ENCODE measurements at regions not wholly inside any gene's neighbourhood (a gene's known extent, or its start where the extent isn't known, plus 50 kb on each side); places are given as distances from the start of the nearest gene placed in this dataset.

DNA sequence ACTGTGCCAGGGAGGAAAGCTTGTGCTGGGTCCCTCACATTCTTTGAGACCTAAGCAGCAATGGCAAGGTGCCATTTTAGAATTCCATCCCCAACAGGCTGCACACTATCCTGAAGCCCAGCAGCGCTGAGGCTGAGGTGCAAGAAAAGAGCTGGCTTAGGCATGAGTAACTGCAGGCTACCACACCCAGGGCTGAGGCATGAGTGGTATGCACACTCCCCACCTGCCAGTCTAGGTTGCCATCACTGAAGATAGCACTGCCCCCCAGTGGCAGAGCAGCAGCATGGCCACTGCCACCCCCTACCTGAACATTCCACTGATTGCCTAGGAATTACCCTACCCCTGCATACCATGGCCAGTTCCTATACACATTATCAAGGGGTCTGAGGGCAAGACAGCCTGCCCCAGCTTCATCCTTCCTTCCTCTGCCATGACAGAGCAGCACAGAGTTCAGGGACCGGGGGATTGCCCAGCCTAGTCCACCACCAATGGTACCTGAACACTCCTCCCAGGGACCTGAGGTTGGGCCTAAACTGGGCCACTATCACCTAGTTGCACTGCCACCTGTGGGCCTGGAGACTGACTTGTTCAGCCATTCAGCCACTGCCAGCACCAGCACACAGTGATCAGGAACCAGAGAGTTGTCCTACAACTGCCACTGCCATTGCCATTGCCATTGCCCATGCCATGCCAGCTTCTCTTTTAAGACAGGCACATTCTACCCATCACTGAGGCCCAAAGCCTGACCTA lies 129.8 kb downstream of the SATB1 start:
- in situ Hi-C loops (cut with HindIII; ENCODE audit: low sequenced_read_pairs) = no loop called here

GRCh38 chr3:18290157-18290556 lies 135.0 kb downstream of the SATB1 start:
- in situ Hi-C loops (cut with HindIII; ENCODE audit: low sequenced_read_pairs) = no loop called here

DNA sequence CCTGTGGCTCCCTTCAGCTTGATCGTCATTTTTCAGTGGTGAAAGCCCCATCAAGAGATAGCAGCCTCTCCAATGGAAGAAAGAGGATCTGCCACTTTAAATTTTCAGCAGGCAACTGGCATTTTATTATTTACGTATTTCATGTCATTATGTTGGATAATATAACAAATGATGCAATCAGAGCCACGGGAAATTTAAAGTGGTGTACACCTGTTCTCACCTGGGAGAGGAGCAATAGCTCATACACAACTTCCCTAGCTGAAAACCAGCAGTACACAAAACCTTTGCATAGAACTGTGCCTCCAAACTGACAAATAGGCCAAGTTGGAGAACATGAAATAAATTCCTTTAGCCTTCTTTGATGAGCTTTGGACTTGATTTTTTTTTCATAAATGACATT lies 136.9 kb downstream of the SATB1 start:
- in situ Hi-C loops (cut with HindIII; ENCODE audit: low sequenced_read_pairs) = no loop called here

DNA sequence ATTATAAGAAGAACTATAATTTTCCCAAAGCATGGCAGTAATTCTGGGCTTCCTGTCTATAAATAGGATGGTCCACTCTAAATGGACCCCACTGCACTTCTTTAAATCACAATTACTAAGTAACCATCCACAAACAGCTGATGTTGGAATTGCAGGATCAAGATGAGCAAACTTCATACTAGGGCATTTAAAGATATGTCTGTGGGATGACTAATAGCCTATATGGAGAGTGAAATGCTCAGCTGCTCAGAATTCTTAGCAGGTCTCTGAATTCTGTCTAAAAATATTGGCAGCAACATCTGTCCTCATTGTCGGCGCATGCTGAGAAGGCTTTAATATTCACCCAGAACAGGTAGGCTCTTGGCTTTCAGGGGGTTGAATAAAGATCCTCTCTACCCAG lies 140.4 kb downstream of the SATB1 start:
- in situ Hi-C loops (cut with HindIII; ENCODE audit: low sequenced_read_pairs) = no loop called here

- in situ Hi-C loops (cut with HindIII; ENCODE audit: low sequenced_read_pairs) = no loop called here
Observed at GRCh38 chr3:18283680-18284079, 141.5 kb downstream of the SATB1 start.

- in situ Hi-C loops (cut with HindIII; ENCODE audit: low sequenced_read_pairs) = no loop called here
Observed at GRCh38 chr3:18282507-18282906, 142.6 kb downstream of the SATB1 start.

- in situ Hi-C loops (cut with HindIII; ENCODE audit: low sequenced_read_pairs) = no loop called here
Observed at GRCh38 chr3:18279226-18279737, 145.9 kb downstream of the SATB1 start.

DNA sequence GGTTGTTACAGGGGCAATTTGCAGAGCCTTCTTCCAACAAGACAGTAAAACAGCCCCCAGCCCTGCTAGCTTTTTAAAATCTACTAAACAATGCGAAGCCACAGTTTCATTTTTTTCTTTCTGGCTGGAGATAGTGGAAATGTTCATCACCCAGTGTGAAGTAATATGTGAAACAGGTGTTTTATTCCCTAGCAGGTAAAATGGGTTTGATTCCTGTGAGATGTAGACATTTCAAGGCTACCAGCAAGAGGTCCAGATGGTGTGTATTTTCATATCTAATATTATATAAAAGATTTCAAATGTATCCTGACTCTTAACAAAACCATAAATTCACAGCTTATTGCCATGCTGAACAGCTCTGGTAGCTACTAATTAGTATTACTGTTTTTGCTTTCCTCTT lies 160.3 kb downstream of the SATB1 start:
- in situ Hi-C loops (cut with HindIII; ENCODE audit: low sequenced_read_pairs) = loop anchor here (5.0 kb wide), 1 partner anchor 78 kb away; no protein-coding TSS in a partner anchor

GRCh38 chr3:18264361-18264760 lies 160.8 kb downstream of the SATB1 start:
- in situ Hi-C loops (cut with HindIII; ENCODE audit: low sequenced_read_pairs) = no loop called here

DNA sequence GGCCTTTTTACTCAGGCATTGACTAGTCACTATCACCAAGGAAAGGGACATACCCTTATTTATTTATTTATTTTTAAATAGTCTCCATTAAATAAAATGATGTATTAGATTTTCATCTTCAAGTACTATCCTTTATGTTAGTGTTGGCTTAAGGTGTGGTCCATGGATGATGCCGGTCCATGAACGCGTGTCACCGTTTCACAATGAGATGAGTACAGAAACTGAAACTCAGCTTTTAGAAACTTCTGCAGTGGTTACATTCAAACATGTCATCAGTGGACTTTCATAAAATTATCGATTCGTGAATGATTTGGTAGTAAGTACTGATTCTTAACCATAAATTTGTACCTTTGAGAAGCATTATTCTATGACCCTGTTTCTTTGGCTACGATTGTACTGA lies 166.6 kb downstream of the SATB1 start:
- in situ Hi-C loops (cut with HindIII; ENCODE audit: low sequenced_read_pairs) = no loop called here

DNA sequence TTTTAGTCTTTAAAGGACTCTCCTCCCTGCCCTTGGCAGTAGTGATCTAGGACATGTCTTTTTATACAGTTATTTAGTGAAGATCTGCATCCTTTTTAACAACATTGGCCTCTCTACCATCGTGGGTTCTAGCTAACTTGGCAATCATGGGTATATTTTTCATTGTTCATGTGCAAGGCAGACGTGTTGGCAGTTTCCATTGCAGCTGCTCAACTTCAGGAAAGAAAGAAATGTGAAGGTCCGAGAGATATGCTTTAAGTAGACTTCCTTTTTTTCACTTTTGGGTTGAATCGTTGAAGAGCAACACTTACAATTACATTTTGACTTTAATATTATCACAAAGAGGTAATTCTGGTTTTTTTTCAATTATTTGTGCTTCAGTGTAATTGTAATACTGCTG lies 172.6 kb downstream of the SATB1 start:
- in situ Hi-C loops (cut with HindIII; ENCODE audit: low sequenced_read_pairs) = no loop called here

DNA sequence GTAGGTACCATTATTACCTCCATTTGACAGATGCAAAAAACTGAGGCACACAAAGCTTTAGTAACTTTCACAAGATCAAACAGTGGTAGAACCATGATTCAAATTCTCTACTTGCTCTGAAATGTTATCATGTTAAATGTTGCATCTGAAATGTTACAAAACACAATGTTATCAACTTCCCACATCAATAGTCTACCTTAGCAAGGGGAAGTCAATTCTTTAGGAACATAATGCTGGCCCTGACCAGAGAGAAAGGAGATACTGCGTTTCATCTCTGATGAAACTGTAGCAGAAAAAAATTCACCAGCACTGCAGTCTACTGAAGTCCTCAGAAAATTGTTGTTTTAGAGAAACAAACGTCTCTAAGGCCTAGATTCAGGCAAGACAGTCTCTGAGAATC lies 174.1 kb downstream of the SATB1 start:
- in situ Hi-C loops (cut with HindIII; ENCODE audit: low sequenced_read_pairs) = no loop called here

DNA sequence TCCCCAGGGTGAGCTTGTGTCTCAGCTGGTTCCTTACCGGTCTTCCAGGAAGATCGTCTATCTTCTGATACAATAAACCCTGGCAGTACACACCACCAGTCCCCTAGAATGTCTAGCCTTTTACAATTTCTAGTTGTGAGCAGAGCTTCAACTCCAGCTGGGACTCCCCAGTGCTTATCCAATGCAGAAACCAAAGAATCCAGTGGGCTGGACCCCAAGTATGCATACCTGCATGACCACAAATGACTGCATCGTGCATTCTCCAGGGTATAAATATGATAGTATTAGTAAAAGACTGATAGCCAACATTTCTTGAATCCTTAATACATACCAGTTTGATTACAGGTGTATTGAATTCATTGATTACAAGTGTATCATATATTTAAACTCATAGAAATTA lies 176.0 kb downstream of the SATB1 start:
- in situ Hi-C loops (cut with HindIII; ENCODE audit: low sequenced_read_pairs) = no loop called here

- in situ Hi-C loops (cut with HindIII; ENCODE audit: low sequenced_read_pairs) = no loop called here
Observed at GRCh38 chr3:18247776-18248310, 177.3 kb downstream of the SATB1 start.

DNA sequence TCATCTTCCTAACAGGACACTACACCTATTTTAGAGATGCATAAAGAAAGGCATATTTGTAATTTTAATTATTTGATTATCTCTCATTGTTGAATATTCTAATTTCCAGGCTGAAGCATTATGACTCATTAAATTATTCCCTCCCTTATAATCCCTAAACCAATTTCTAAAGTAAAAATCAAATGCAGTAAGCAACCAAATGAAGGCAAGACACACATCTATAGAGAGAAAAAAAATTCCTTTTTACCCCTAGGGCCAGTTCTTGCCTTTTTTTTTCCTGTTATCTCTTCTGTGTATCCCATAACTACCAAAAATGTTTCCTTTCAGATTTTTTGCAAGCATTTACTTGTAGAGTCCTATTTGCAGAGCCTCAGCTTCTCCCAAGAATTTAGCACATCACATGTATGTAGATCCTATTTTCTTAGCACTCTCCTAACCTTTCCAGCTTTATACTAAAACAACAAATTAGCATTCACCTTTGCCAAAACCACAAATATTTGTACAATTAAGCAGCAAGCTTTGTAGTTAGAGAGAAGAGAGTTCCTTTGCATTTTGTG lies 177.9 kb downstream of the SATB1 start:
- in situ Hi-C loops (cut with HindIII; ENCODE audit: low sequenced_read_pairs) = no loop called here

DNA sequence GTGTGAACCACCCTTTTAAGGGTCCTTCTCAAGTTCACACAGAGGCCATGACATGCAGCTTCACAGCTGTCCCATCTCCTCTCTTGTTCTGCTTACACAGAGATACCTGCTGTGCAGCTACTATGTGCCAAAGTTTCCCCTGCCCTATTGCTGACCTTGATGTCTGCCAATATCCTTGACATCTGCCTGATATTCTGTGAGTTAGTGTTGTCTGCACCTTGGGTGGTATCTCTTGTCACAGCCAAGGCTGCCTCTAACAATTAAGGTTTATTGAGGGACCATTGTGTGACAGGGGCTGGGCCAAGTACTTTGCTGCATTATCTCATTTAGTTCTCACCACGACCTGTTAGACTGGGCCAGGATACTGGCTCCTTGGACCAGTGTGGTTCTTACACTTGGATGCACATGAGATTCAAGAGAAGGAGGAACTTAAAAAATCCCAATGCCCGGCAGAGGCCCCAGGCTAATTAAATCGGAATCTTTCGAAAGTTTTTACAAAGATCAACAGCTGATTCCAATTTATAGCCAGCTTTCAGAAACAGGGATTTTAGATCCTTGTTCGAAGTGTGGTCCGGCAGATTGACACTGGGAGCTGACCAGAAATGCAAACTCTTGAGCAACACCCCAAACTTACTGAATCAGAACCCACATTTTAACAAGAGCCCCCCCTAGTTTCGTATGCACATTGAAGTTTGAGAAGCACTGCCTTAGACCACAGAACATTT lies 178.6 kb downstream of the SATB1 start:
- in situ Hi-C loops (cut with HindIII; ENCODE audit: low sequenced_read_pairs) = no loop called here

DNA sequence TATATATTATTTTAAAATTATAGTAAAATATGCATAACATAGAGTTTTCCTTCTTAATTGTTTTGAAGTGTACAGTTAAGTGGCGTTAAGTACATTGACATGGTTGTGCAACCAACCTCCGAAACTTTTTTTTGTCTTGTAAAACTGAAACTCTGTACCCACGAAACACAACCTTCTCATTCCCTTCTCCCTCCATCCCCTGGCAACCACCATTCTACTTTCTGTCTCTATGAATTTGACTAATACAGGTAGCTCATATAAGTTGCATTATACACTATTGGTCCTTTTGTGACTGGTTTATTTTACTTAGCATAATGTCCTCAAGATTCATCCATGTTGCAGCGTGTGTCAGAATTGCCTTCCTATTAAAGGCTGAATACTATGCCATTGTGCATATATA lies 179.4 kb downstream of the SATB1 start:
- in situ Hi-C loops (cut with HindIII; ENCODE audit: low sequenced_read_pairs) = no loop called here

GRCh38 chr3:18241837-18242236 lies 183.3 kb downstream of the SATB1 start:
- in situ Hi-C loops (cut with HindIII; ENCODE audit: low sequenced_read_pairs) = no loop called here

DNA sequence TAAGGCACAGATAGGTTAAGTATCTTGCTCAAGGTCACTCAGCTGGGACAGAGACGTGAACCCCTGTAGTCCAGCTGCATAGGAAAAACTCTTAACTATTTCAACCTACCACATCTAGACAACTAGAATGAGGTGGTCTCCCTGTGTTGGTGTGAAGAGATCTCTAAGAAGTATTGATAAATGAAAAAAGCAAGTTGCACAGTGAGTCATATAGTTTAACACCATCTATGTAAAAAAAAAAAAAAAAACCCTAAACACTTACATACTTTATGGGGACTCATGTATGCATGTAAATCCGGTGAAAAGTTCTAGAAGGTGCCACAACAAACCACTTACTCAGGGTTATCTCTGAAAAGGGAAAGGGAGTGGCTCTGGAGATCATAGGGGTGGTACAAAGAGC lies 185.5 kb downstream of the SATB1 start:
- in situ Hi-C loops (cut with HindIII; ENCODE audit: low sequenced_read_pairs) = no loop called here

- in situ Hi-C loops (cut with HindIII; ENCODE audit: low sequenced_read_pairs) = no loop called here
Observed at GRCh38 chr3:18238746-18239331, 186.3 kb downstream of the SATB1 start.

DNA sequence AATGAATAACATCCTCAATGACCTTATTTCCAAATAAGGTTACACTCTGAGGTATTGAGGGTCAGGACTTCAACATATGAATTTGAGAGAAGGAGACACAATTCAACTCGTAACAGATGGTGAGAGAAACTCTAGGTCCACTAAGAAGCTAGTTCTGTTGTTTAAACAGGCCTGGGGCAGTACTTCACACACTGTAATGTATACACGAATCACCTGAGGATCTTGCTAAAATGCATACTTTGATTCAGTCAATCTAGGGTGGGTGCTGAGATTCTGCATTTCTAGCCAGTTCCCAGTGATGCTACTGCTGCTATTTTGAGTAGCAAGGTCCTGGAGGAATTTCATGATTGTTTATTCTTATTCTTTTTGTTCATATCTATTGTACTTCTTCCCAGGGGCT lies 186.8 kb downstream of the SATB1 start:
- in situ Hi-C loops (cut with HindIII; ENCODE audit: low sequenced_read_pairs) = no loop called here
